ENCODE measurements at regions not wholly inside any gene's neighbourhood (a gene's known extent, or its start where the extent isn't known, plus 50 kb on each side); places are given as distances from the start of the nearest gene placed in this dataset.
"Not testable (repeated sequence)": the region's sequence is repeated elsewhere in the genome, so short reads cannot be mapped to it uniquely, and the experiment has no call there.

GRCh38 chr4:174400603-174401302 lies 117.0 kb downstream of the CEP44 start:
- not testable (repeated sequence) for TF ChIP-seq EZH2phosphoT487 (IDR thresholded peaks at IDR 0.05; ENCODE audit: insufficient read depth, low read depth); EZH2 (IDR thresholded peaks at IDR 0.05; ENCODE audit: insufficient read depth, poor library complexity, severe bottlenecking)
